ENCODE measurements at regions not wholly inside any gene's neighbourhood (a gene's known extent, or its start where the extent isn't known, plus 50 kb on each side); places are given as distances from the start of the nearest gene placed in this dataset.

DNA sequence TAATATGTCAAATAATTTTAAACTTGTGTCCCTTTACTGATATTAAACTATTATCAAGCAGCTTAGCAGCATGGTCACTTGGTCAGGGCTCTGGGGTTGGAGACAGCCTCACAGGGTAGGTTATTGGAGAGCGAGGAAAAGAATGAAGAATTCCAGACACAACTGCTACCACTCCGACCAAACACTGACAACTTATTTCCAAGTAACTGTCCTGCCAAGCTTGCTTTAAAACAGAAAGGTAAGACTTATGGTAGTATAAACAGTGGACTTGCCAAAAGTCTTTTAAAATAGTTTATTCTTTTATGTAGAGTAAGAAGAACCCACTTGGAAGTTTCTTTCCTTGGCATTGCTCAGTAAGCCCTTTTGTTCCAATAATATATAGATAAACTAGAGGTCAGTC, 364.1 kb downstream of the DEPDC1B start:
- TF ChIP-seq, protein P1, sequence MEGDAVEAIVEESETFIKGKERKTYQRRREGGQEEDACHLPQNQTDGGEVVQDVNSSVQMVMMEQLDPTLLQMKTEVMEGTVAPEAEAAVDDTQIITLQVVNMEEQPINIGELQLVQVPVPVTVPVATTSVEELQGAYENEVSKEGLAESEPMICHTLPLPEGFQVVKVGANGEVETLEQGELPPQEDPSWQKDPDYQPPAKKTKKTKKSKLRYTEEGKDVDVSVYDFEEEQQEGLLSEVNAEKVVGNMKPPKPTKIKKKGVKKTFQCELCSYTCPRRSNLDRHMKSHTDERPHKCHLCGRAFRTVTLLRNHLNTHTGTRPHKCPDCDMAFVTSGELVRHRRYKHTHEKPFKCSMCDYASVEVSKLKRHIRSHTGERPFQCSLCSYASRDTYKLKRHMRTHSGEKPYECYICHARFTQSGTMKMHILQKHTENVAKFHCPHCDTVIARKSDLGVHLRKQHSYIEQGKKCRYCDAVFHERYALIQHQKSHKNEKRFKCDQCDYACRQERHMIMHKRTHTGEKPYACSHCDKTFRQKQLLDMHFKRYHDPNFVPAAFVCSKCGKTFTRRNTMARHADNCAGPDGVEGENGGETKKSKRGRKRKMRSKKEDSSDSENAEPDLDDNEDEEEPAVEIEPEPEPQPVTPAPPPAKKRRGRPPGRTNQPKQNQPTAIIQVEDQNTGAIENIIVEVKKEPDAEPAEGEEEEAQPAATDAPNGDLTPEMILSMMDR (IDR thresholded peaks at IDR 0.05; ENCODE audit: poor library complexity): no peak
- TF ChIP-seq EZH2 (IDR thresholded peaks at IDR 0.05; ENCODE audit: borderline replicate concordance): no peak
